HepG2 (cell line): ENCODE measurements at regions not wholly inside any gene's neighbourhood (a gene's known extent, or its start where the extent isn't known, plus 50 kb on each side); places are given as distances from the start of the nearest gene placed in this dataset.

ENCODE experiments used
- BRCA1 ChIP-seq: sonication (generic); formaldehyde crosslinking; IDR thresholded peaks from 2 replicates; pipeline ENCODE4 v1.4.0; 2020; ENCODE audit warnings: missing genetic modification reagents
- FOXJ3 ChIP-seq: sonication (generic); formaldehyde crosslinking; IDR thresholded peaks from 2 replicates; pipeline ENCODE4 v1.4.0; 2020; ENCODE audit warnings: missing genetic modification reagents, mild to moderate bottlenecking, borderline replicate concordance
- HOXA5 ChIP-seq: sonication (generic); formaldehyde crosslinking; IDR thresholded peaks from 2 replicates; pipeline ENCODE4 v1.4.0; 2020; ENCODE audit warnings: missing genetic modification reagents
- JDP2 ChIP-seq: sonication (generic); formaldehyde crosslinking; IDR thresholded peaks from 2 replicates; pipeline ENCODE4 v1.8.1; 2022; ENCODE audit warnings: missing genetic modification reagents, borderline replicate concordance
- KLF12 ChIP-seq: sonication (generic); formaldehyde crosslinking; IDR thresholded peaks from 2 replicates; pipeline ENCODE4 v1.4.0; 2020; ENCODE audit warnings: missing genetic modification reagents, borderline replicate concordance
- POLR2AphosphoS5 ChIP-seq: IDR thresholded peaks from 2 replicates; pipeline ENCODE4 v1.6.1; 2012; ENCODE audit warnings: low read depth, low read length
- PTBP1 ChIP-seq: fragments of 200-400 bp; formaldehyde crosslinking; IDR thresholded peaks from 2 replicates; pipeline ENCODE4 v1.6.1; 2018; ENCODE audit warnings: low read length, low read depth; ENCODE audit not compliant: poor library complexity, severe bottlenecking
- SIN3A ChIP-seq: IDR thresholded peaks from 2 replicates; pipeline ENCODE4 v1.6.1; 2011; ENCODE audit warnings: low read depth, mild to moderate bottlenecking, control low read depth, low read length, borderline replicate concordance
- YEATS4 ChIP-seq: sonication (generic); formaldehyde crosslinking; IDR thresholded peaks from 2 replicates; pipeline ENCODE4 v1.4.0; 2020; ENCODE audit warnings: missing genetic modification reagents, borderline replicate concordance
- TF ChIP-seq, protein P1 (sequence below): sonication (generic); formaldehyde crosslinking; IDR thresholded peaks from 2 replicates; pipeline ENCODE4 v1.4.0; 2020; ENCODE audit warnings: missing genetic modification reagents
- TF ChIP-seq, protein P2 (sequence below): sonication (generic); formaldehyde crosslinking; IDR thresholded peaks from 2 replicates; pipeline ENCODE4 v1.8.0; 2022; ENCODE audit warnings: missing genetic modification reagents, mild to moderate bottlenecking, borderline replicate concordance
- TF ChIP-seq, protein P3 (sequence below): sonication (generic); formaldehyde crosslinking; IDR thresholded peaks from 2 replicates; pipeline ENCODE4 v1.8.1; 2022; ENCODE audit warnings: low read depth, mild to moderate bottlenecking, missing genetic modification reagents

DNA sequence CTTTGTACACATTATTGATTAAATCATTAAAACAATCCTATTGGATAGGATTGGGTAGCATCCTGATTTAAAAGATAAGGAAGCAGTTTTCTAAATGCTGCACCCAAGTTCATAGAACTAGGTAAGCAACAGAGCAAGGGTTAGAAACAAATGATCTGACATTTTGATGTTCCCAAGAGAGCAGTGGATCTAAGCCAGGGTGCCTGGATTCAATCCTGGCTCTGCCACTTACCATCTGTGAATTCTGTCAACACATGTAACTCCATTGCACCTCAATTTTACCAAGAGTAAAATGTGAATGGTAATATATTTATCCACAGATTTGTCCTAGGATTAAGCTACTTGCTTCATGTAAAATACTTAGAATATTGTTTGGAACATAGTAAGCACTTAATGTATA lies 982.6 kb upstream of the FANCL start:
- no peak for TF ChIP-seq FOXJ3 (CRISPR knock-in tag)
- no peak for TF ChIP-seq PTBP1
- no peak for TF ChIP-seq POLR2AphosphoS5
- TF ChIP-seq YEATS4 (CRISPR knock-in tag), result no peak
- TF ChIP-seq, protein P1, sequence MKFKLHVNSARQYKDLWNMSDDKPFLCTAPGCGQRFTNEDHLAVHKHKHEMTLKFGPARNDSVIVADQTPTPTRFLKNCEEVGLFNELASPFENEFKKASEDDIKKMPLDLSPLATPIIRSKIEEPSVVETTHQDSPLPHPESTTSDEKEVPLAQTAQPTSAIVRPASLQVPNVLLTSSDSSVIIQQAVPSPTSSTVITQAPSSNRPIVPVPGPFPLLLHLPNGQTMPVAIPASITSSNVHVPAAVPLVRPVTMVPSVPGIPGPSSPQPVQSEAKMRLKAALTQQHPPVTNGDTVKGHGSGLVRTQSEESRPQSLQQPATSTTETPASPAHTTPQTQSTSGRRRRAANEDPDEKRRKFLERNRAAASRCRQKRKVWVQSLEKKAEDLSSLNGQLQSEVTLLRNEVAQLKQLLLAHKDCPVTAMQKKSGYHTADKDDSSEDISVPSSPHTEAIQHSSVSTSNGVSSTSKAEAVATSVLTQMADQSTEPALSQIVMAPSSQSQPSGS (CRISPR knock-in tag), result no peak
- no peak for TF ChIP-seq JDP2 (CRISPR knock-in tag)
- no peak for TF ChIP-seq SIN3A
- no peak for TF ChIP-seq BRCA1 (CRISPR knock-in tag)
- no peak for TF ChIP-seq HOXA5 (CRISPR knock-in tag)
- TF ChIP-seq KLF12 (CRISPR knock-in tag), result no peak
- TF ChIP-seq, protein P2, sequence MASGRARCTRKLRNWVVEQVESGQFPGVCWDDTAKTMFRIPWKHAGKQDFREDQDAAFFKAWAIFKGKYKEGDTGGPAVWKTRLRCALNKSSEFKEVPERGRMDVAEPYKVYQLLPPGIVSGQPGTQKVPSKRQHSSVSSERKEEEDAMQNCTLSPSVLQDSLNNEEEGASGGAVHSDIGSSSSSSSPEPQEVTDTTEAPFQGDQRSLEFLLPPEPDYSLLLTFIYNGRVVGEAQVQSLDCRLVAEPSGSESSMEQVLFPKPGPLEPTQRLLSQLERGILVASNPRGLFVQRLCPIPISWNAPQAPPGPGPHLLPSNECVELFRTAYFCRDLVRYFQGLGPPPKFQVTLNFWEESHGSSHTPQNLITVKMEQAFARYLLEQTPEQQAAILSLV (CRISPR knock-in tag), result no peak
- TF ChIP-seq, protein P3, sequence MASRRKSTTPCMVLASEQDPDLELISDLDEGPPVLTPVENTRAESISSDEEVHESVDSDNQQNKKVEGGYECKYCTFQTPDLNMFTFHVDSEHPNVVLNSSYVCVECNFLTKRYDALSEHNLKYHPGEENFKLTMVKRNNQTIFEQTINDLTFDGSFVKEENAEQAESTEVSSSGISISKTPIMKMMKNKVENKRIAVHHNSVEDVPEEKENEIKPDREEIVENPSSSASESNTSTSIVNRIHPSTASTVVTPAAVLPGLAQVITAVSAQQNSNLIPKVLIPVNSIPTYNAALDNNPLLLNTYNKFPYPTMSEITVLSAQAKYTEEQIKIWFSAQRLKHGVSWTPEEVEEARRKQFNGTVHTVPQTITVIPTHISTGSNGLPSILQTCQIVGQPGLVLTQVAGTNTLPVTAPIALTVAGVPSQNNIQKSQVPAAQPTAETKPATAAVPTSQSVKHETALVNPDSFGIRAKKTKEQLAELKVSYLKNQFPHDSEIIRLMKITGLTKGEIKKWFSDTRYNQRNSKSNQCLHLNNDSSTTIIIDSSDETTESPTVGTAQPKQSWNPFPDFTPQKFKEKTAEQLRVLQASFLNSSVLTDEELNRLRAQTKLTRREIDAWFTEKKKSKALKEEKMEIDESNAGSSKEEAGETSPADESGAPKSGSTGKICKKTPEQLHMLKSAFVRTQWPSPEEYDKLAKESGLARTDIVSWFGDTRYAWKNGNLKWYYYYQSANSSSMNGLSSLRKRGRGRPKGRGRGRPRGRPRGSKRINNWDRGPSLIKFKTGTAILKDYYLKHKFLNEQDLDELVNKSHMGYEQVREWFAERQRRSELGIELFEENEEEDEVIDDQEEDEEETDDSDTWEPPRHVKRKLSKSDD, result no peak
